Sciatic nerve (tissue), 2 donors: ENCODE measurements at regions not wholly inside any gene's neighbourhood (a gene's known extent, or its start where the extent isn't known, plus 50 kb on each side); places are given as distances from the start of the nearest gene placed in this dataset.
"Not testable (repeated sequence)": the region's sequence is repeated elsewhere in the genome, so short reads cannot be mapped to it uniquely, and the experiment has no call there.

Source experiments
- ATAC-seq: fragments of 200-7000 bp; cut with Tn5 transposase; one replicate; pipeline ENCODE4 v1.9.1; 2020; ENCODE audit warnings: mild to moderate bottlenecking, moderate library complexity
- DNase-seq: peaks from one replicate; pipeline ENCODE4 v3.0.0-alpha.2; 2020; ENCODE audit warnings: low spot score
- intact Hi-C: fragments of 100-400 bp; cut with DNase I; formaldehyde crosslinking; loops from one replicate; pipeline ENCODE4 v1.14.2; 2022
- donor health status: DM: no; HTN: no; CAD: no.
- donor health status: DM: no; HTN: no; CAD: no.

DNA sequence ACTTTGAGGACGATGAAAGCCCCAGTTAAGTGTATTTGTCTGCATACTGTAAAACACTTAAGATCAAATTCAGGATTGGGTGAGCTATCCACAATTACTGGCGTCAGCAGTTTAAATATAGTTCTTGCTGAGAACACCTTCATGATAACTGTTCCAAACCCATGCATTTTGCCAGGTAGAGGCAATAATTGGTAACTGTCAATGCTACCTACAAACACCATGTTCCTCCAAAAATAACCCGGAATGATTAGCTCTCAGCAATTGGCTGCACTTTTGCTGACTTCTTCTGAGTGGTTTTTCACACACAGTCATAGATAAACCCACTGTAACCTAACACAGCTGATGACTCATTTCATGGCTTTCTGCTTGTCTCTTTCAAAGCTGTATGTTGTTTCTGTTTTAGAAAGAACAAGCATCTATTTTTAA, 1358.6 kb upstream of the GJE1 start:
- intact Hi-C loops = no loop called here
- ATAC-seq (peak; percentile 55), DNase-seq (no peak)

DNA sequence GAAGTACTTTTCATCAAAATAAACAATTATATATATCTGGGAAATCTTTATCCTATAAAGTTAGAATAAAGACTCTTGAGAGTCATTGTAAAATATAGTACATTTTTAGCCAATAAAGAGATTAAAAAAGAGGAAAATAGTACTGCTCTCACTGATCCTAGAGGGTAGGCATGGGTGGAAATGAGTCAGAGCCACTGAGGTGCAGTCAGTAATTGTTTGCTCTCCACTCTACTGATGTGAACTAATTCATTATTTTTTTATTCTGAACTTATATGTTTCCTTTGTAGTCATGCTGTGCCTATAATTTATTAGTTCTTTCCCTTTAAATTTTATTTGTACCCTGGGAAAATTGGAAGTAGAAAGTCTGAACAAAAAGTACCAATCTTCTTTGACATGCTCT, 1359.4 kb upstream of the GJE1 start:
- DNase-seq (no peak), ATAC-seq (no peak)
- intact Hi-C loops = no loop called here

DNA sequence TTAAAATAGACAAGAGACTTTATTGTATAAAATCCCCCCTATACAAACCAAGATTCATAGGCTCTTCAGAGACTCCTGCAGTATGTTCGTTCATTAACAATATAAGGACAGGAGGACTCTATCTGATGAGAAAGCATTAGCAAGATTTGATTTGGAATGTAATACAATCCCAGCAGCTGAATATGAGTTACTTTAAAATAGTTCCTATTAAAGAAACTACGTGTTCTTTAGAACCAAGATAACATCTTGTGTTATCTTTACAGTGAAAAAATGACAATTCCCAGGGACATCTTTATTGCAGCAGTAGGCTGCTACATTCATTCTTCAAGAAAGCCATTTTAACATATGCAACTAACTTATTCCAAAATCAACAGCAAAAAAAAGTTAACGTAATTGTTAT, 1360.1 kb upstream of the GJE1 start:
- intact Hi-C loops = no loop called here
- no peak for ATAC-seq
- no peak for DNase-seq

DNA sequence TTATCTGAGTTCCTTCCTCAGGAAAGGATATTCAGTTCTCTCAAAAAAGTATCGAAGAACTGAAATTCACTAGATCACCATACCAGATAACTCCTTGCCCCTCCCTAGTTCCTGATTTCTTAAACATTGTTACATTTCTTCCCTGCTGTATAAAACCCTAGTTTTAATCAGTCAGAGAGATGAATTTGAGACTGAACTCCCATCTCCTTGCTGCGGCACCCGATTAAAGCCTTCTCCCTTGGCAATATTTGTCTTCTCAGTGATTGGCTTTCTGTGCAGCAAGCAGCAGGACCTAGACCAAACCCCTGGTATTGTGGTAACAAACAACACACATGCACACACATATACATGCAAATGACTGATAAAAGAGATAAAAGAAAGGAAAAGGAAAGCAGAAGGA, 1364.6 kb upstream of the GJE1 start:
- intact Hi-C loops = loop anchor here (5.0 kb wide), 1 partner anchor 1754 kb away; no protein-coding TSS in a partner anchor
- DNase-seq (no peak), ATAC-seq (no peak)

DNA sequence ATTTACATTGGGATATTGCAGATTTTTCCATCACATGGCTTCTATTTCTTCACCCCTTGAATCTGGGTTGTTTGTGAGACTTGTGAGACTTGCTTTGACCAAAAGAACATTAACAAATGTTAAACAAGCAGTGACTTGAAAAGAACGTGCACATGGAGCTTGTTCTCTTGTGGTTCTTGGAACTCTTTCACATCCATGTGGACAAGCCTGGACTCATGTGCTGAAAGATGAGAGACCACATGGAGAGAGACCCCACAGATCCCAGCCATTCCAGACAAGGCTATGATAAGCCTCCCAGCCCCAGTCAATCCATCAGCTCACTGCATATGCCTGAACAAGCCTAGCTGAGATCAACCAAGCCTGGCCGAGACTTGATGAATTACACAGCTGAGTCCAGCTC, 1365.7 kb upstream of the GJE1 start:
- no peak for DNase-seq
- ATAC-seq = no peak
- intact Hi-C loops = loop anchor here (5.0 kb wide), 1 partner anchor 1755 kb away; no protein-coding TSS in a partner anchor

DNA sequence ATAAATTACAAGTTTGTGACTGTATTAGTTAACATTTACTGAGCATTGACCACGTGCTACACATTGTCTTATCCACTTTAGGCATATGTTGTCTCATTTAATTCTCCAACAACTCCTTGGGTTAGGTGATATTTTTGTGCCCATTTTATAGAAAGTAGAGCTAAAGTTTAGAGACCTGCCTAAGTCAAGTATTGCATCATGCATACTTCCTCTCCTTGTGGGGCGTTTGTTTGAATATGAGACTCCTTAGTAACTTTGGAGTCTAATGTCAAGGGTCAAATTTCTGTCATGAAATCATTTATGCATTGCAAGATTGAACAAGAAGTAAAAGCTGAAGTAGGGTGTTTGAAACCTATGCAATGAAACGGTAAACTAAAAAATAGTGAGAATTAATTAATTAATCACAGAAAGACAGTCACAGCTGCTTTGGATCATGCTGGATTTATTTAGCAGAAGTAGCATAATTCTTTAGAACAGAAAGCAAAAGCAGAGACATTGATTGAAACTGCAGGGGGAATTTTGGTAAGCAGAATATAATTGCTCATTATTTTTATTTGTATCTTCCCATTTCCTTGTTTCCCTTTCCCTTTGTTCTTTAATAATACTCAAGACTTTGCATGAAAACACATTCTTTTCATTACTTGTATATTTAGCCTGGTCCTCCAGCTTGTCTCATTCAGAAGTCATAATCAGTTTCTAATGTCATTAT, 1374.4 kb upstream of the GJE1 start:
- intact Hi-C loops = no loop called here
- DNase-seq (no peak), ATAC-seq (no peak)

DNA sequence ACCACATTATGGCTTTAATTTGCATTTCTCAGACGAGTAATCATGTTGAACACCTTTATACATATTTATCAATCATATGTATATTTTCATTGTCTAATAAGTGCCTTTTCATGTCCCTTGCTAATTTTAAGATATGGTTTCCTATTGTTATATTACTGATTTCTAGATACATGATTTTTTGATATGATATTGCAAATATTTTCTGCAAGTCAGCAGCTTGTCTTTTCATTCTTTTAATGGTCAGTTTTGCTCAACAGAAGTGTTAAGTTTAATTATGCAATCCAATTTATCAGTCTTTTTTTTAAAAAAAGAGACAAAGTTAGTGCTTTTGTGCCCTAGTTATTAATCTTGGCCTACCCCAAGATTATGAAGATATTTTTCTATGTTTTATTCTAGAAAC, 1377.8 kb upstream of the CITED2 start:
- DNase-seq = no peak
- intact Hi-C loops = no loop called here
- ATAC-seq = no peak

DNA sequence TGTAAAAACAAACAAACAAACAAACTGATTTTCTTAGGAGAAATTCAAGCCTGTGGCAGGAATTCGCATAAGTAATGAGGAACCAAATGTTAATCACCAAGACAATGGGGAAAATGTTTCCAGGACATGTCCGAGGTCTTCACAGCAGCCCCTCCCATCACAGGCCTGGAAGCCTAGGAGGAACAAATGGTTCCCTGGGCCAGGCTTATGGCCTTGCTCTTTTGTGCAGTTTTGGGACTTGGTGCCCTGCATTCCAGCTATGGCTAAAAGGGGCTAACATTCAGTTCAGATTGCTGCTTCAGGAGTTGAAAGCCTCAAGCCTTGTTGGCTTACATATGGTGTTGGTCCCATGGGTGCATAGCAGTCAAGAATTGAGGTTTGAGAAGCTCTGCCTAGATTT, 1372.7 kb upstream of the CITED2 start:
- intact Hi-C loops = no loop called here
- DNase-seq (no peak), ATAC-seq (no peak)

DNA sequence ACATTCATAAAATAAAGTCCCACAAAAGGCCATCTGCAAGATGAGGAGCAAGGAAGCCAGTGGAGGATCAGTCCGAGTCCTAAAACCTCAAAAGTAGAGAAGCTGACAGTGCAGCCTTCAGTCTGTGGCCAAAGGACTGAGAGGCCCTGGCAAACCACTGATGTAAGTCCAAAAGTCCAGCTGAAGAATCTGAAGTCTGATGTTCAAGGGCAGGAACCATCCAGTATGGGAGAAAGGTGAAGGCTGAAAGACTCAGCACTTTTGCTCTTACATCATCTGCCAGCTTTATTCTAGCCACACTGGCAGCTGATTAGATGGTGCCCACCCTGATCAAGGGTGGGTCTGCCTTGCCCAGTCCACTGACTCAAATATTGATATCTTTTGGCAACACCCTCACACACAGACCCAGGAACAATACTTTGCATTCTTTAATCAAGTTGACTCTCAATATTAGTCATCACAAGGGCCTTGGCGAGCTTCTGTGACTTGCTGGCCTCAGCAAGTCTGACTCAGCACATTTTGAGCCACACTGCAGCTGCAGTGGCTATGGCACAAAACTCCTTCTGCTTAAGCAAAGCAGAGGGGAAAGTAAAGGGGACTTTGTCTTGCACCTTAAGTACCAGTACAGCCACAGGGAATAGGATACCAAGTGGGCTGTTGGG, 1370.3 kb upstream of the CITED2 start:
- ATAC-seq = no peak
- intact Hi-C loops = no loop called here
- no peak for DNase-seq

DNA sequence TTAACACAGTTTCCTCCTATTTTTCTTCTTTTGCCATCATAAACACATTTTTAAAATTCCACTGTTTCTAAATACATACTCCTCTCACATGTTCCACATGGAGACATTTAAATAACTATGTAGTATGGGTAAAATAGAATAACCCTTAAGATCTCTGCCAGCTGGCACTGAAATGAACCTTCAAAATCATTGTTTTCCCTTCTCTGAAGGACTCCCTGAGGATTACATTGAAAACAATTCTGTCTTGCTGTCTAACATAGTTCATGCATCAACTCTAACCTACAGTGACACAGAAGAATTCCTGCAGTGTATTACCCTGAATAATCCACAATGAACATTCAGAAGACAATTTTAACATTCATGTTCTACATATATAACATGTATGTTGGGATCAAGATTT, 1361.8 kb upstream of the CITED2 start:
- ATAC-seq = no peak
- intact Hi-C loops = no loop called here
- DNase-seq = no peak

DNA sequence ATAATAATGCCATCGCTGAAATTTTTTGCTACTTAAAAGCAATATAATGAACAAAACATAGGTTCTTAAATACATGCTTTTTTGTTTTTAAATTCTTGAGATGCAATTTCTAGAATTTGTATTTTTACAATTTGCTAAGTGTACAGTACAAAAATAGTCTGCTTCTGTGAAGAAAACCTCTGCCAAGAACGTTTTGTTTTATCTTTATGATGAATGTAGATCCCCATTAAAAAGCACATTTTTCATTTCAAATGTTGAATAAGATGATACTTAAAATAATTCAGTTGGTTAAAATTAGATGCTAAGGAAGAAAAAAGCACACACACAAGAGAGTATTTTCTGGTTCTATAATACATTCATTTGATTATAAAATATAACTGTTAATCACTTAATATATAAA, 1358.5 kb upstream of the CITED2 start:
- DNase-seq = no peak
- intact Hi-C loops = no loop called here
- ATAC-seq = no peak

DNA sequence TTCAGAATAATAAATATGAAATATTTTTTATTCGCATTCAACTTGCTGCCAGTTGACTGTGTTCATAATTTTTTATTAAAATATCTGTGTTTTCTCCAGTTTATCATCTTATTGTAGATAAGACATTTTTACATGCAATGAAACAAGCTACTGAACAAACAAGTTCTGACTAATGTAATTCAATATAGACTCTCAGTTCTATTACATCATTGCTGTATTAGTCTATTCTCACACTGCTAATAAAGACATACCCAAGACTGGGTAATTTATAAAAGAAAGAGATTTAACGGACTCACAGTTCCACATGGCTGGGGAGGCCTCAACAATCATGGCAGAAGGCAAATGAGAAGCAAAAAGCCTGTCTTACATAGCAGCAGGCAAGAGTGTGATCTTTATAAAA, 1357.7 kb upstream of the CITED2 start:
- intact Hi-C loops = no loop called here
- ATAC-seq = no peak
- no peak for DNase-seq

DNA sequence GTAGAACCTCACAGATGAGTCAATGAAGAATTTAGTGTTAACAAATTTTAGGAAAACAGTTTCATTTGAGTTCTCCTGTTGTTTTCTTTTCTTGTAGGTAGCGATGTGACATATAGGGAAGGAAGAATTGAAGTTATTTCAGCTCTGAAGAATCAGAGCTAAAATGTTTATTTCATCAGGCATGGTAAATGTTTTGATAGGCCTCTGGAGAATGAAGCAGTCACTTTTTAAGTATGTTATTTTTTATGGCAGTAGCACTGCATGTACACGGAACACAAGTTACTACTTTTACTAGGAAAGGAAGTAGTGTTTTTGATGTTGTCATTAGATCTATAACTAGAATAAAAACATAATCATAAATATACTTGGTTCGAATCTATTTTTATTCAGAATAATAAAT, 1357.3 kb upstream of the CITED2 start:
- intact Hi-C loops = no loop called here
- no peak for ATAC-seq
- DNase-seq = no peak

DNA sequence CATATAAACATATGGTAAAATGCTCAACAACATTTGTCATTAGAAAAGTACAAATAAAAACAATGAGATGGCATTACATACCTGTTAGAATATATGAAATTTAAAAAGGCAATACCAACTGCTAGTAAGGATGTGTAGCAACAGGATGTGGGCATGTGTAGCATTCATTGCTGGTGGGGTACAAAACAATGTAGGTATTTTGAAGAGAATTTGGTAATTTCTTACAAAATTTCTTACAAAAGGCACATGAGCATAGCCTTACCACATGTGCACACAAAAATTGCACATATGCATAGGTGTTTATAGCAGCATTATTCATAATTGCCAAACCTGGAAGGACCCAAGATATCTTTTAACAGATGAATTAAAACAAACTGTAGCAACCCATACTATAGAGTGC, 1355.1 kb upstream of the CITED2 start:
- DNase-seq (no peak), ATAC-seq (no peak)
- intact Hi-C loops = no loop called here

DNA sequence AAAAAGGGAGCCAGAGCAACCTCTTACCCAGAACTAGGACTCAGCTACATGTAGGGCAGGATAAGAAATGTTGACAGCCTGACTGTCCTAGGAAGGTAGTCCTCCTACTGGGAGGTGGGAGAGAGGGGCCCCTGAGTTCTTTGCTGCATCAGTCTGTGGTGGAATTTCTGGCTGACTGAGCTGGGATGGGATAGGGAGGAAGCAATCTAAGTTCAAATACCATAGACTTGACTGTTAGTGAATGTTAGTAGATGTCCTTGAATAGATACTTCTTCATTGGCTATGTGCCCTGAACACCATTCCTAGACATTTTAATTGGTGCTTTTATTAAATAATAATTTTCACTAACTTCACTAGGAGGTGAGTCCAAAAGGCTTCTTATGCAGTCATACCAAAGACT, 1343.6 kb upstream of the CITED2 start:
- intact Hi-C loops = no loop called here
- DNase-seq = no peak
- ATAC-seq = no peak

DNA sequence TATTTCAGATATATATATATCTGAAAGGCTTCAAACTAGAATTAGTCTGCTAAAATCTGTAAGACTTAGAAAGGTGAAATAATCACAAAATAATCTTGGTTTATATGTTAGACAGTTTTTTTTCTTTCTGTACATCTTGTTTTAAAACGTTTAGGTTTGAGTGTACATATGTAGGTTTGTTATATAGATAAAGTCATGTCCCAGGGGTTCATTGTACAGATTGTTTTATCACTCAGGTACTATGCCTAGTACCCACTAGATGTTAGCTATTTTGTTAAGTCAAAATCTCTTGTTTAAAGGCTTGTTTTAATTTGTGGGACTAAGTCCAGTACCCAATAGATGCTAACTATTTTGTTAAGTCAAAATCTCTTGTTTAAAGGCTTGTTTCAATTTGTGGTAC, 1339.0 kb upstream of the CITED2 start:
- ATAC-seq (no peak), DNase-seq (no peak)
- intact Hi-C loops = no loop called here

DNA sequence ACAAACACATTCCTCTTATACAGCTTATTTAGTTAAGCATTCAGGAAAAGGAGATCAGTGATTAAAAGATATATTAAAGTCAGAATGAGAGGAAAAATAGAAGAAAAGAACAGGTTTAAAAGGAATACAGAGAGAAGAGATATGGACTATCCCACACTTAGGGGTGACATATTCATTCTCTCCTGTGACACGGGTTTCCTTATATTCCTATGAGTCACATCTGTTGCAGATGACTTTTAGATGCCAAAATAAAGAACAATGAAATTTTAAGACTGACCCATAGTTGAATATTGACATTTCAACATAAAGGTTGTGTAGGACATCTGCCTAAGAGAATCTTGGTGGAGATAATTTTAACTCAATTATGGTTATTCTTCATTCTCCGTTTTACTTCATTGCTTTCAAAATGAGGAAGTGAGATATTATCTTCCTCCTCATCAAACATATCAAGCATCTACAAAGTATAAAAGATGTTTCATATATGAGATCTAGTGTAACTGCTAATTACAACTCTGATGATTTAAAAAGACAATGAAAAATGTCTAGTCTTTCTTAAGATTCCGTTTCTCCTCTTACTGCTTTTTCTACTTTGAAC, 1336.7 kb upstream of the CITED2 start:
- DNase-seq (no peak), ATAC-seq (no peak)
- intact Hi-C loops = no loop called here

DNA sequence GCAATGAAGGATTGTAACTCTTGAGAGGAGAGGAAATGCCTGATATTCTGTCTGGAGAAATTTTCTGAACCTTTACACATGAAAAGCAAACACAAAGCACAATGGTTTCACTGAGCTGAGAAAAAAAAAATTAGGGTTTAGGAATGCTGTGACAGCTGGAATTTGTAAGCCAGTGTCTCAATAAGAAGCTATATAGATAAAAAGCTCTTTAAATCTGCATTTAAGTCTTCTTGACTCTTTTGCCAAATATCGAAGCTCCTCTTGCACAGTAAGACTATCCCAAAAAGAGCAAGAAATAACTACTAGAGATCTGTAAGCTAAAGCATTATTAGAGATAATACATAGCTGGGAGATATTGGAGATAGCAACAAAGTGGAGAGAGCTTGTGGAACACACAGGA, 1334.0 kb upstream of the CITED2 start:
- ATAC-seq (no peak), DNase-seq (no peak)
- intact Hi-C loops = no loop called here

DNA sequence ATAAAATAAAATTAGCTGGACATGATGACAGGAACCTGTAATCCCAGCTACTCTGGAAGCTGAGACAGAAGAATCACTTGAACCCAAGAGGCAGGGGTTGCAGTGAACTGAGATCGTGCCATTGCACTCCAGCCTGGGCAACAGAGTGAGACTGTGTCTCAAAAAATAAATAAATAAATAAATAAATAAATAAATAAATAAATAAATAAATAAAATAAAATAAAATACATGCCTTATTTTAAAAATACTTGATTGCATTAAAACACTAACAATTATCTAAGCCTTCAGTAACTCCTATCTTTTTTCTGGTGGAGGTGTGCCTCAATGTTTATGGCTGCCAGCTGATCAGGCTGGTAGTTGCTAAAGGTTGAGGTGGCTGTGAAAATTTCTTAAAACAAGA, 1329.6 kb upstream of the CITED2 start:
- intact Hi-C loops, DNase-seq, ATAC-seq: not testable (repeated sequence)

DNA sequence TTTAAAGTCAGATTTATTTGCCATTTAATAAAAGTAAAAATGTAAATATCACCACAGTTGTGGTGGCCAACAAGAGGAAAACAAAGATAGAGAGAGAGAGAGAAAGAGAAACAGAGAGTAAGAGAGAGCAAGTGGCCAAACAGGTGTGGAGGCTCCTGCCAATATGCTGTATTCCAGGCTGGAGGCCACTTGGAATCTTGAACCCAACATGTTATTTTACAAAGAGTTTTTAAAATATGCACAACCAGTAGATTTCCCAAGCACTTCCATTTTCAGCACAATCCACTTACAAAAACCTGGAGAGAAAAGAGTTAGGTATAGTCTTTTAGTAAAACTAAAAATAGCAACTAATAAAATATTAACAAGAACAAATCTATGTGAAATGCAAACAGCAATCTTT, 1323.1 kb upstream of the CITED2 start:
- DNase-seq (no peak), ATAC-seq (no peak)
- intact Hi-C loops = no loop called here
